NCI-H446 treated with DMSO at 0.1 percent for 48 hours (cell line): ENCODE measurements at regions not wholly inside any gene's neighbourhood (a gene's known extent, or its start where the extent isn't known, plus 50 kb on each side); places are given as distances from the start of the nearest gene placed in this dataset.

Experiments used
- DNase-seq: peaks from one replicate; lab custom pipeline; 2025; lab: John Stamatoyannopoulos, UW

DNA sequence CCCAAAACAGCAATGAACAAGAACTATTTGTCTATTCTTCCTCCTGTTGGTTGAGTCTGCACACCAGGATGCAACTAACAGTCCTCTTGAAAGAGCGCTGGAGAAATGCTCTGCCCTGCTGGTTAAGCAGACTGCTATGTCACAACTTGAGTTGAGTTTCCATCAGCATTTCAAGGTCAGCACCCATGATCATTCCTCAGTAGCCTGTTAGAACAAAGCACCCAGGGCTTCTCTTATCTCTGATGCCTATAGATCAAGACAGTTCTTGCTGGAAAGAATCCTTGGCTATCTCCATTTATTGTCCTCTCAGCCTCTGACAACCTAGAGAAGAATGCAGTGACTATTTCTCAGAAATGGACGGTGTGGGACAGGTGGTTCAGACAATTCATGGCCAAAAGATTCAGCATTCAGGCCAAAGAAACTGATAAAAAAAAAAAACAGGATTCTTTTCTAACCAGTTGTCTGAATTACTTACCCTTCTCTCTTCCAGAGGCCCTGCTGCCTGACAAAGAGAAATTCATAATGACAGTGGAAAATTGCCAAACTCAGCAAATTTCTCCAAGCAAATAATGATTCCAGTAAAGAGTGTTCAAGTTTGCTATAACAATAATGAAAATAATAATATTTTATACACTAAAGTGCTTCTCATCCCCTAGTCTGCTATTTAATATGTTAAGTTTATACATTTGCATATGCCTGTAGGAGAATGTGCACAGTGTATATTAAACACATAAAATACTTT is 306.7 kb downstream of the EMP1 start:
- no peak for DNase-seq

GRCh38 chr12:13499008-13499407 is 302.5 kb downstream of the EMP1 start:
- DNase-seq = no peak

DNA sequence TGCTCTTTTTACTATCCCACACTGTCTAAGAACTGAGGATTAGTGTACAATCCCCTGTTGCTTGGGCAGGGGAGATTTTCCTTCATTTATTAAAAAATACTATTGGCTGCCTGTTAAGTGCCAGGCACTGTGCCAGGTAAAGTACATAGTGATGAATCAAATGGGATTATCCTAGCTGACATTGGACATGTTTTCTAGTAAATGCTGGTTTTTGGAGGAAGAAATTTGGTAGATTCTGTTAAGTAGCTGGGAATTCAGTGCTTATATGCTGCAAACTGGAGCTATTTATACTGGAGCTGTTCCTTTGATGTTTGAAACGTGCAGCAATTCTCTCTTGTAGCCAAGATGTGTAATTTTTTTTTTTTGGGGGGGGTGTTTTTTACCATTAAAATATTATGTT is 299.6 kb downstream of the EMP1 start:
- DNase-seq = no peak

GRCh38 chr12:13489246-13489645 is 292.7 kb downstream of the EMP1 start:
- DNase-seq = no peak

DNA sequence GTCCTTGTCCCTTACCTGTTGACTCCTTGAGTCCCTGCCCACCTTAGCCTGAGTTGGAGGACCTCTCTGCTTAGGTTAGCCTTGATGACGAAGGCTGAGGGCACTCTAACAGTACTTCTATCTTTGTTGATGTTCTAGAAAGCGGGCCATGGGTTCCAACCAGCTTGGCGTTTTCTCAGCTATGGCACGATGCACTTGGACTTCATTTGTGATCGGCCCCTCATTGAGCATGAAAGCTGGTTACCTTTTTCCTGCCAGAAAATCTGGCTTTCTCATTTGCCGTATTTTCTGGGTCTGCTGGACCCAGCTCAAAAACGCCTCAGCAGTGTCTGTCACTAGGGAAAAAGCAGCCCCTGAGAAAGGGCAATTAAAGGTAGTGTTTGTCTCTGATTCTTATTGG is 290.8 kb downstream of the EMP1 start:
- no peak for DNase-seq

DNA sequence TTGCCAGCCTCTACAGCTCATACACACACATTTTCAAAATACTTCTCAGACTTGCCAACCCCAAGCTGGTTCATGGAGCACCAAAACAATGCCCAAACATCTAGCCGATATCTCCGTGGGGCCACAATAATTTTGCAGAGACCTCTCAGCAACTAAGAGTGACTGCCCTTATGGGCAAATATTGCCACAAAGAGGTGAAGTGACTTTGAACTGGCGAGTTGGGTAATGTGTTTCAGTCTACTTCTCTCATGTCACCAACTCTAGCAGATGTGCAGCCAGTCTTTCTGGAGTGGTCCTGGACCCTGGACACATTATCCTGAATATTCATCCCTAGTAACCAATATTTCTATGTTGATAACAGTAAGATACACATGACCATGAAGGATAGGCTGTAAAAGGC is 290.3 kb downstream of the EMP1 start:
- no peak for DNase-seq

DNA sequence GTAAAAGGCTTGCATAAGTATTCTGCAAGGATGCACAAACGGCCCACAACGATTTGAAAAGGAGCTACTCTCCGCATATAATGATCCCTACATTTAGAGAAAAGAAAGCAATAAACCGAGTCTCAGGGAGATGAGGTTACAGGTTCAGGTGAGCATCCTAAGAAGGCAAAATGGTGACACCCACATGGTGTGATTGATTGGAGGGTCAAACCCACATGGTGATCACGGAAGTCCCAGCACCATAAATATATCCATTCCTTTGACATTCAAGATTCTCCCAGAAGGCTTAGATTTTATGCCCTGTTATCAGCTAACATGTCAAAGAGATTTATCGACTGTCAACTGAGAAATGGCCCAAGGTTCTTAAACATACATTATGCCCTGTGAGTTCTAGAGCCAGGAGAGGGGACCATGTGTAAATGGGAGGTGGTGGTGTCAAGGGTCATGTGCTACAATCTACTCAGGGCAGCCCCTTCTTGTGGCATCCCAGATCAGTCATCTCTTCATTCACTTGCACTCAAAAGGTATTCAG is 282.2 kb downstream of the EMP1 start:
- no peak for DNase-seq

- DNase-seq = no peak
These were observed 277.9 kb downstream of the EMP1 start for GRCh38 chr12:13474381-13474780.

DNA sequence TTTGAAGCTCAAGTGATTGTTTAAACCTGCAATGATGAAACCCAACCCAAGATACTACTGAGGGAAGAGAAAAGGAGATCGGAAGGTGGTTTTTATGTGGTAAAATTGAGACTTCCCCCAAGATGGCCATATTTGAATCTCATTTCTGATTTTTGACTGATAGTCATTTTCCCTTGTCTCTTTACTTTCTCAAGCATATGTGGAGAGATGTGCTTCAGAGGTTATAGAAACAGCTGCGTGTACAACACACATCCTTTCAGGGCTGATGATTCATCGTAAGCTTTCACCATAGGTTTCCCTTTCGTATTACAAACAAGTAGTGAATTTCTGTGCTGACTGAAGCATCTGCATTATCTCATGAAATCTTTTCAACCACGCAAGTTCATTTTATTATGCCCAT is 276.2 kb downstream of the EMP1 start:
- no peak for DNase-seq

GRCh38 chr12:13471471-13471870 is 274.9 kb downstream of the EMP1 start:
- no peak for DNase-seq

DNA sequence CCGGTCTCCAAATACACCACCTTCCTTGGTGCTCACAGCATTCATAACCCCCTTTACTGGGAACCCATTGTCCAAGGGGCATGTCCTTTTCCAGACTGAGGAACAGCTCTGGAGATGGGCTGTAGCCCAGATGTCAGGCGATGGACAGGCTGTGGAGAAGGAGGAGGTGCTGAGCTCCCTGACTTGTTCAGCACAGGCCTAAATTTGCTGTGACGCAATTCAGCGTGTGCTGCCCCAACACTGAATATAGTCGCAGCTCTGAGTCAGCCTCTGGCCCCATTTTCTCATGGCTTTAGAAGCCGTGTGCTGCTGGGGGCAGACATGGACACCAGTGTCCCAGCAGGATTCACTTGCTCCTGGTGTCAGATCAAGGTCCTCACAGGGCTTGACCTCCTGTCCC is 269.1 kb downstream of the EMP1 start:
- DNase-seq = no peak

- DNase-seq = no peak
These were observed 266.7 kb downstream of the EMP1 start for GRCh38 chr12:13463189-13463588.

DNA sequence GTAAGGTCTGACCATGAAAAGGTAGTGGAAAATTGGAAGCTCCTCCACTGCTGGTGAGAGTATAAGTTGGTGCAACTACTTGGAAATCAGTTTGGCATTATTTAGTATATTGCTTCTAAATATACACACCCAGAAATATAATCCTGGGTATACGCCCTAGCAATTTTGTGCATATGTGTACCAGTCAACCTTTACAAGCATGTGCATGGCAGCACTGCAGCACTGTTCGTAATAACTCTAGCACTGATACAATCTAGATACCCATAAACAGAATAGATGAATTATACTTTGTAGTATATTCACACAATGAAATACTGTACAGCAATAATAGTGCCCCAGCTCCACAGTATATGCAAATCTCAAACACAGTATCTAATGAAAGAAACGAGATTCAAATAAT is 265.9 kb downstream of the EMP1 start:
- DNase-seq = no peak

DNA sequence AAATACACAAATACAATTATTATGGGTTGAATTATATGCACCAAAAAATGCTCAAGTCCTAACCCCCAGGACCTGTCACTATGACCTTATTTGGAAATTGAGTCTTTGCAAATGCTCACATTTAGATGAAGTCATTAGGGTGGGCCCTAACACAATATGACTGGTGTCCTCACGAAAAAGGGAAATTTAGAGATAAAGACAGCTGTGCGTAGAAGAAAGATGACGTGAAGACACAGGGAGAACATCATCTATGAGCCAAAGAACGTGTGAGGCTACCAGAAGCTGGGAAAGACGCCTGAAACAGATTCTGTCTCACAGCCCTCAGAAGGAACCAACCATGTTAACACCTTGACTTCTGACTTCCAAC is 259.2 kb downstream of the EMP1 start:
- no peak for DNase-seq

GRCh38 chr12:13454991-13455777 is 258.7 kb downstream of the EMP1 start:
- no peak for DNase-seq

GRCh38 chr12:13452955-13453570 is 256.5 kb downstream of the EMP1 start:
- DNase-seq = no peak

GRCh38 chr12:13451776-13452175 is 255.2 kb downstream of the EMP1 start:
- no peak for DNase-seq

- DNase-seq = no peak
These were observed 253.9 kb downstream of the EMP1 start for GRCh38 chr12:13450231-13451080.

DNA sequence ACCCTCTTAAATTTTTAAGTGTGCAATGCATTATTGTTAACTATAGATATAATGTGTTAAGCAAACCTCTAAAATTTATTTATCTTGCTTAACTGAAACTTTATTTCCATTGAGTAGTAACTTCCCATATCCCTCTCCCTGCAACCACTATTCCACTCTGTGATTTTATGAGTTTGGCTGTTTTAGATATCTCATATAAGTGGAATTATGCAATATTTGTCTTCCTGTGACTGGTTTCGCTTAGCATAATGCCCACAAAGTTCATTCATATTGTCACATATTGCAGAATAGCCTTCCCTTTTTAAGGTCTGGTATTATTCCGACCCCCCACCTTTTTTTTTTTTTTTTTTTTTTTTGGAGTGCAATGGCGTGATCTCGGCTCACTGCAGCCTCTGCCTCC is 247.6 kb downstream of the EMP1 start:
- no peak for DNase-seq

- DNase-seq = peak; percentile 57
These were observed 247.0 kb downstream of the EMP1 start for GRCh38 chr12:13443498-13443897.

- DNase-seq = no peak
These were observed 246.5 kb downstream of the EMP1 start for GRCh38 chr12:13443028-13443427.

- DNase-seq = no peak
These were observed 245.9 kb downstream of the EMP1 start for GRCh38 chr12:13442457-13442856.
